ENCODE measurements at regions not wholly inside any gene's neighbourhood (a gene's known extent, or its start where the extent isn't known, plus 50 kb on each side); places are given as distances from the start of the nearest gene placed in this dataset.

- Histone ChIP-seq H4K8ac (ENCODE audit: low read depth in 2 of 2, low read length in 2 of 2) (no peak overlapping the region), H2BK20ac (ENCODE audit: low read depth, low read length) (no peak overlapping the region), H3K4me3 (ENCODE audit: insufficient read depth, low read depth, low read length) (no peak overlapping the region), H4K91ac (ENCODE audit: insufficient read depth, low read depth, low read length) (no peak overlapping the region), H2BK120ac (ENCODE audit: low read depth, low read length) (no peak overlapping the region), H3K79me1 (ENCODE audit: low read depth in 1 of 2, low read length in 2 of 2) (no peaks in the 10 kb centered on the region), H3K4me1 (ENCODE audit: control insufficient read depth, insufficient read depth, low read length) (no peaks in the 10 kb centered on the region), H2AK9ac (replicated peaks; ENCODE audit: low read depth, low read length, poor library complexity) (no peak overlapping the region), H3K23ac (ENCODE audit: low read depth, low read length) (no peak overlapping the region), H3K9me3 (ENCODE audit: control insufficient read depth, insufficient read depth, low read length) (no peaks in the 10 kb centered on the region), H4K5ac (ENCODE audit: low read depth, low read length) (no peak overlapping the region), H3K36me3 (ENCODE audit: control insufficient read depth, insufficient read depth, low read length) (no peaks in the 10 kb centered on the region), H3K14ac (replicated peaks; ENCODE audit: low read depth, low read length) (no peak overlapping the region), H4K20me1 (ENCODE audit: insufficient read depth, low read length) (no peaks in the 10 kb centered on the region), H3K18ac (ENCODE audit: low read depth, low read length) (no peak overlapping the region), H3K4ac (ENCODE audit: low read depth, low read length) (no peak overlapping the region), H2AFZ (replicated peaks; ENCODE audit: low read length, poor library complexity) (no peak overlapping the region), H3K56ac (ENCODE audit: extremely low read depth, insufficient read depth, low read length) (no peak overlapping the region), H3K27me3 (ENCODE audit: control insufficient read depth, insufficient read depth, low read length) (no peaks in the 10 kb centered on the region), H3K4me2 (ENCODE audit: low read depth, low read length) (no peak overlapping the region), H2BK5ac (ENCODE audit: low read depth, low read length, poor library complexity, severe bottlenecking) (no peak overlapping the region), H2BK15ac (ENCODE audit: low read depth, low read length) (no peak overlapping the region), H3K9ac (ENCODE audit: low read depth, low read length) (no peak overlapping the region), H2AK5ac (ENCODE audit: low read depth, low read length) (no peak overlapping the region), H3K9me1 (ENCODE audit: insufficient read depth, low read length) (no peaks in the 10 kb centered on the region), H3K27ac (ENCODE audit: insufficient read depth, low read length) (no peak overlapping the region)
- no TSS peak for BruUV-seq (replicated peaks)
- POLR2A ChIA-PET (ENCODE audit: unreplicated experiment), result no interaction called here
- dilution Hi-C loops (cut with HindIII; ENCODE audit: low sequenced_read_pairs, unreplicated experiment) (no loop called here), in situ Hi-C loops (cut with MboI; ENCODE audit: low sequenced_read_pairs) (no loop called here), intact Hi-C loops (cut with micrococcal nuclease) (no loop called here)
- ATAC-seq (ENCODE audit: low read depth), result no peak
- WGBS, 2 experiments (ENCODE audit: extremely low coverage in 2 of 2, insufficient read length in 1 of 2), result no CpG with 5 or more reads among the region's 3 CpGs
- DNase-seq, result no peak
- CTCF ChIA-PET, result interaction anchor here (0.8 kb wide), 1 partner anchor 9 kb away, joined by 3 read pairs; no protein-coding TSS in a partner anchor
- TF ChIP-seq CEBPB (IDR thresholded peaks at IDR 0.05; ENCODE audit: low read depth, low read length) (no peak), RFX5 (IDR thresholded peaks at IDR 0.05; ENCODE audit: low read depth, low read length) (no peak), RCOR1 (IDR thresholded peaks at IDR 0.05; ENCODE audit: insufficient replicate concordance, low read length) (no peak), NFE2L2 (IDR thresholded peaks at IDR 0.05; ENCODE audit: low read depth, low read length) (no peak), BHLHE40 (IDR thresholded peaks at IDR 0.05; ENCODE audit: low read depth, low read length) (no peak), SMC3 (IDR thresholded peaks at IDR 0.05; ENCODE audit: low read depth, low read length) (no peak), FOS (IDR thresholded peaks at IDR 0.05; ENCODE audit: low read depth, low read length) (no peak), MXI1 (IDR thresholded peaks at IDR 0.05; ENCODE audit: borderline replicate concordance, low read depth, low read length) (no peak), CHD1 (IDR thresholded peaks at IDR 0.05; ENCODE audit: low read depth, low read length) (no peak), POLR2A (IDR thresholded peaks at IDR 0.05; ENCODE audit: low read depth, low read length) (no peak)
- TF ChIP-seq, protein P1, sequence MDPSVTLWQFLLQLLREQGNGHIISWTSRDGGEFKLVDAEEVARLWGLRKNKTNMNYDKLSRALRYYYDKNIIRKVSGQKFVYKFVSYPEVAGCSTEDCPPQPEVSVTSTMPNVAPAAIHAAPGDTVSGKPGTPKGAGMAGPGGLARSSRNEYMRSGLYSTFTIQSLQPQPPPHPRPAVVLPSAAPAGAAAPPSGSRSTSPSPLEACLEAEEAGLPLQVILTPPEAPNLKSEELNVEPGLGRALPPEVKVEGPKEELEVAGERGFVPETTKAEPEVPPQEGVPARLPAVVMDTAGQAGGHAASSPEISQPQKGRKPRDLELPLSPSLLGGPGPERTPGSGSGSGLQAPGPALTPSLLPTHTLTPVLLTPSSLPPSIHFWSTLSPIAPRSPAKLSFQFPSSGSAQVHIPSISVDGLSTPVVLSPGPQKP (IDR thresholded peaks at IDR 0.05; ENCODE audit: borderline replicate concordance, low read depth, low read length), result no peak
- TF ChIP-seq, protein P2, sequence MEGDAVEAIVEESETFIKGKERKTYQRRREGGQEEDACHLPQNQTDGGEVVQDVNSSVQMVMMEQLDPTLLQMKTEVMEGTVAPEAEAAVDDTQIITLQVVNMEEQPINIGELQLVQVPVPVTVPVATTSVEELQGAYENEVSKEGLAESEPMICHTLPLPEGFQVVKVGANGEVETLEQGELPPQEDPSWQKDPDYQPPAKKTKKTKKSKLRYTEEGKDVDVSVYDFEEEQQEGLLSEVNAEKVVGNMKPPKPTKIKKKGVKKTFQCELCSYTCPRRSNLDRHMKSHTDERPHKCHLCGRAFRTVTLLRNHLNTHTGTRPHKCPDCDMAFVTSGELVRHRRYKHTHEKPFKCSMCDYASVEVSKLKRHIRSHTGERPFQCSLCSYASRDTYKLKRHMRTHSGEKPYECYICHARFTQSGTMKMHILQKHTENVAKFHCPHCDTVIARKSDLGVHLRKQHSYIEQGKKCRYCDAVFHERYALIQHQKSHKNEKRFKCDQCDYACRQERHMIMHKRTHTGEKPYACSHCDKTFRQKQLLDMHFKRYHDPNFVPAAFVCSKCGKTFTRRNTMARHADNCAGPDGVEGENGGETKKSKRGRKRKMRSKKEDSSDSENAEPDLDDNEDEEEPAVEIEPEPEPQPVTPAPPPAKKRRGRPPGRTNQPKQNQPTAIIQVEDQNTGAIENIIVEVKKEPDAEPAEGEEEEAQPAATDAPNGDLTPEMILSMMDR (conservative IDR thresholded peaks at IDR 0.05; ENCODE audit: low read depth, low read length), result no peak
Observed at GRCh38 chr20:60144404-60144803, 186.2 kb downstream of the CDH26 start.
